ENCODE measurements at regions not wholly inside any gene's neighbourhood (a gene's known extent, or its start where the extent isn't known, plus 50 kb on each side); places are given as distances from the start of the nearest gene placed in this dataset.

GRCh38 chr2:83517727-83518368 is 941.2 kb downstream of the SUCLG1 start:
- no peak for DNase-seq

GRCh38 chr2:83516503-83516902 is 942.6 kb downstream of the SUCLG1 start:
- no peak for DNase-seq

- no peak for DNase-seq
These were observed 971.6 kb downstream of the SUCLG1 start for GRCh38 chr2:83487451-83487850.

- no peak for DNase-seq
These were observed 977.6 kb downstream of the SUCLG1 start for GRCh38 chr2:83481436-83481835.

- no peak for DNase-seq
These were observed 981.0 kb downstream of the SUCLG1 start for GRCh38 chr2:83478037-83478436.

- no peak for DNase-seq
These were observed 983.7 kb downstream of the SUCLG1 start for GRCh38 chr2:83475371-83475770.

- DNase-seq = no peak
These were observed 987.4 kb downstream of the SUCLG1 start for GRCh38 chr2:83471655-83472054.

GRCh38 chr2:83470928-83471327 is 988.2 kb downstream of the SUCLG1 start:
- DNase-seq = no peak

GRCh38 chr2:83464444-83464843 is 994.6 kb downstream of the SUCLG1 start:
- DNase-seq = no peak

GRCh38 chr2:83462881-83463280 is 996.2 kb downstream of the SUCLG1 start:
- DNase-seq = no peak

- no peak for DNase-seq
These were observed 997.9 kb downstream of the SUCLG1 start for GRCh38 chr2:83461135-83461534.

GRCh38 chr2:83459456-83459855 is 999.6 kb downstream of the SUCLG1 start:
- DNase-seq = no peak

GRCh38 chr2:83435989-83436388 is 1023.1 kb downstream of the SUCLG1 start:
- no peak for DNase-seq

- DNase-seq = no peak
These were observed 1038.1 kb downstream of the SUCLG1 start for GRCh38 chr2:83420993-83421392.

GRCh38 chr2:83394134-83394904 is 1064.8 kb downstream of the SUCLG1 start:
- DNase-seq = no peak

GRCh38 chr2:83388804-83389203 is 1070.3 kb downstream of the SUCLG1 start:
- DNase-seq = no peak

GRCh38 chr2:83386549-83386948 is 1072.5 kb downstream of the SUCLG1 start:
- DNase-seq = no peak

GRCh38 chr2:83378921-83379320 is 1080.2 kb downstream of the SUCLG1 start:
- DNase-seq = no peak

GRCh38 chr2:83376731-83377130 is 1082.3 kb downstream of the SUCLG1 start:
- no peak for DNase-seq

- no peak for DNase-seq
These were observed 1088.7 kb downstream of the SUCLG1 start for GRCh38 chr2:83370419-83370762.

GRCh38 chr2:83369601-83370418 is 1089.3 kb downstream of the SUCLG1 start:
- no peak for DNase-seq

GRCh38 chr2:83368916-83369315 is 1090.2 kb downstream of the SUCLG1 start:
- DNase-seq = no peak

GRCh38 chr2:83368461-83368860 is 1090.6 kb downstream of the SUCLG1 start:
- no peak for DNase-seq

- DNase-seq = no peak
These were observed 1093.6 kb downstream of the SUCLG1 start for GRCh38 chr2:83365476-83365875.

All from activated T-cell treated with anti-CD3 and anti-CD28 coated beads for 4 hours (primary cell).